Trophoblast cell (in vitro differentiated cells and primary cell): ENCODE measurements at regions not wholly inside any gene's neighbourhood (a gene's known extent, or its start where the extent isn't known, plus 50 kb on each side); places are given as distances from the start of the nearest gene placed in this dataset.

Source experiments
- DNase-seq, 2 donors: peaks; one replicate each; pipeline ENCODE4 v3.0.0-alpha.2; 2016
- H2AFZ ChIP-seq: 2 replicates; pipeline ENCODE4 v1.6.1; 2013; ENCODE audit warnings: low read length, moderate library complexity, mild to moderate bottlenecking; ENCODE audit not compliant: insufficient read depth, poor library complexity
- H2AK5ac ChIP-seq: 2 replicates; pipeline ENCODE4 v1.6.1; 2013; ENCODE audit warnings: mild to moderate bottlenecking, low read length
- H2BK120ac ChIP-seq: 2 replicates; pipeline ENCODE4 v1.6.1; 2013; ENCODE audit warnings: low read length, mild to moderate bottlenecking, moderate library complexity; ENCODE audit not compliant: insufficient read depth, poor library complexity
- H2BK12ac ChIP-seq: 2 replicates; pipeline ENCODE4 v1.6.1; 2013; ENCODE audit warnings: mild to moderate bottlenecking, low read length, moderate library complexity
- H2BK5ac ChIP-seq: 2 replicates; pipeline ENCODE4 v1.6.1; 2013; ENCODE audit warnings: low read length, low read depth, moderate library complexity, mild to moderate bottlenecking; ENCODE audit not compliant: poor library complexity
- H3K14ac ChIP-seq: 2 replicates; pipeline ENCODE4 v1.6.1; 2013; ENCODE audit warnings: mild to moderate bottlenecking, low read length
- H3K18ac ChIP-seq: 2 replicates; pipeline ENCODE4 v1.6.1; 2013; ENCODE audit warnings: mild to moderate bottlenecking, low read length
- H3K23ac ChIP-seq: 2 replicates; pipeline ENCODE4 v1.6.1; 2013; ENCODE audit warnings: low read length
- H3K27ac ChIP-seq: 2 replicates; pipeline ENCODE4 v1.5.1; 2013; ENCODE audit warnings: low read depth, mild to moderate bottlenecking, inconsistent platforms, low read length, moderate library complexity
- H3K27me3 ChIP-seq: 2 replicates; pipeline ENCODE4 v1.6.1; 2013; ENCODE audit warnings: inconsistent platforms, mild to moderate bottlenecking, low read length, moderate library complexity; ENCODE audit not compliant: insufficient read depth
- H3K36me3 ChIP-seq, 2 experiments: 1 replicate in 1 of 2; 2 replicates in 1 of 2; pipeline ENCODE4 v1.6.1; 2013; ENCODE audit warnings: low read length in 2 of 2, mild to moderate bottlenecking in 2 of 2, moderate library complexity in 1 of 2; ENCODE audit not compliant: insufficient read depth in 2 of 2, control insufficient read depth in 1 of 2
- H3K4ac ChIP-seq: 2 replicates; pipeline ENCODE4 v1.6.1; 2013; ENCODE audit warnings: low read depth, mild to moderate bottlenecking, low read length, moderate library complexity
- H3K4me1 ChIP-seq, 2 experiments: 1 replicate in 1 of 2; 2 replicates in 1 of 2; pipeline ENCODE4 v1.6.1; 2013; ENCODE audit warnings: low read length in 2 of 2, mild to moderate bottlenecking in 2 of 2, moderate library complexity in 1 of 2; ENCODE audit not compliant: insufficient read depth in 2 of 2, control insufficient read depth in 1 of 2
- H3K4me2 ChIP-seq: 2 replicates; pipeline ENCODE4 v1.6.1; 2013; ENCODE audit warnings: inconsistent platforms, mild to moderate bottlenecking, low read length, moderate library complexity
- H3K4me3 ChIP-seq: 2 replicates; pipeline ENCODE4 v1.5.1; 2013; ENCODE audit warnings: mild to moderate bottlenecking, low read depth, low read length, inconsistent platforms
- H3K79me1 ChIP-seq: one replicate; pipeline ENCODE4 v1.6.1; 2013; ENCODE audit warnings: low read length
- H3K79me2 ChIP-seq: 2 replicates; pipeline ENCODE4 v1.6.1; 2013; ENCODE audit warnings: low read length, mild to moderate bottlenecking; ENCODE audit not compliant: control insufficient read depth, insufficient read depth, poor library complexity
- H3K9ac ChIP-seq: 2 replicates; pipeline ENCODE4 v1.6.1; 2013; ENCODE audit warnings: mild to moderate bottlenecking, low read length
- H3K9me3 ChIP-seq: 2 replicates; pipeline ENCODE4 v1.6.1; 2013; ENCODE audit warnings: low read depth, mild to moderate bottlenecking, control low read depth, inconsistent platforms, low read length; ENCODE audit not compliant: insufficient read depth
- H4K12ac ChIP-seq: 2 replicates; pipeline ENCODE4 v1.6.1; 2013; ENCODE audit warnings: low read depth, mild to moderate bottlenecking, low read length, moderate library complexity
- H4K8ac ChIP-seq: 2 replicates; pipeline ENCODE4 v1.6.1; 2013; ENCODE audit warnings: low read depth, mild to moderate bottlenecking, low read length, moderate library complexity
- H4K91ac ChIP-seq: one replicate; pipeline ENCODE4 v1.6.1; 2013; ENCODE audit warnings: low read depth, mild to moderate bottlenecking, low read length, moderate library complexity
- WGBS: extraction: QIAGEN DNeasy Blood & Tissue Kit; methylation state at CpG from one replicate; pipeline ENCODE4 v1.1.7; 2013; ENCODE audit warnings: missing lambda C conversion rate; ENCODE audit not compliant: insufficient read length, insufficient coverage; ENCODE audit errors: extremely low coverage; 5-methylcytosine and 5-hydroxymethylcytosine counted together

DNA sequence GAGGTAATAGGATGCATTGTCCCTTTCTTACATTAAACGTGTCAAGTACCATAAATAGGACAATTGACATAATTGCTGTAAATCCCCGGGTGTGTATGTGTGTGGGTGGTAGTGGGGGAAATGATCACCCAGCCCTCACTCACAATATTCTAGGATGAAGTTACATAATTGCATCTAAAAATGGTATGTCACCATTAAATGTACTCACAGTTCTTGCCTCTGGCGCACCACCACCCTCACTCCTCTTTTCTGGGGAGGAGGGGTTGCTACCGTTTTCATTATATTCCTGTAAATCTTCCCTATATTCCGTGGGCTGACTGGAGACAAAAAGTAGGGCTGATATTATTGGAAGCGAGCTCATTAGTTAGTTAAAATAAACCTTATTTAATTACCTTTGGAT, 563.8 kb downstream of the TLR4 start:
- DNase-seq, result no peak
- no peak overlapping the region for H3K9ac ChIP-seq
- H3K4ac ChIP-seq, result no peak overlapping the region
- no peak overlapping the region for H4K8ac ChIP-seq
- H3K18ac ChIP-seq, result no peak overlapping the region
- no peak overlapping the region for H3K27ac ChIP-seq
- no peak overlapping the region for H3K4me3 ChIP-seq
- H3K14ac ChIP-seq, result no peak overlapping the region
- H4K12ac ChIP-seq, result no peak overlapping the region
- no peak overlapping the region for H2BK120ac ChIP-seq
- H2AK5ac ChIP-seq, result no peak overlapping the region
- WGBS, result no CpG with 5 or more reads among the region's 6 CpGs
- H3K79me1 ChIP-seq, result no peaks in the 10 kb centered on the region
- no peak overlapping the region for H4K91ac ChIP-seq
- H2BK5ac ChIP-seq, result no peak overlapping the region
- no peaks in the 10 kb centered on the region for H3K79me2 ChIP-seq
- H3K4me1 ChIP-seq, result peaks cover 0 to 2% of the 10 kb centered on the region in 2 experiments
- no peak overlapping the region for H2BK12ac ChIP-seq
- no peaks in the 10 kb centered on the region for H3K9me3 ChIP-seq
- no peaks in the 10 kb centered on the region for H3K36me3 ChIP-seq
- no peak overlapping the region for H3K23ac ChIP-seq
- H3K27me3 ChIP-seq, result no peaks in the 10 kb centered on the region
- no peak overlapping the region for H2AFZ ChIP-seq
- no peak overlapping the region for H3K4me2 ChIP-seq

GRCh38 chr9:118269623-118270022, 565.4 kb downstream of the TLR4 start:
- Histone ChIP-seq H3K18ac (no peak overlapping the region), H3K4ac (no peak overlapping the region), H3K36me3 (no peaks in the 10 kb centered on the region), H4K8ac (no peak overlapping the region), H3K4me3 (no peak overlapping the region), H3K9me3 (no peaks in the 10 kb centered on the region), H2AK5ac (no peak overlapping the region), H2AFZ (no peak overlapping the region), H3K79me2 (no peaks in the 10 kb centered on the region), H2BK5ac (no peak overlapping the region), H3K9ac (no peak overlapping the region), H3K14ac (no peak overlapping the region), H4K91ac (no peak overlapping the region), H3K27me3 (no peaks in the 10 kb centered on the region), H2BK120ac (no peak overlapping the region), H2BK12ac (no peak overlapping the region), H4K12ac (no peak overlapping the region), H3K4me2 (no peak overlapping the region), H3K4me1 (no peaks in the 10 kb centered on the region), H3K27ac (no peak overlapping the region), H3K23ac (no peak overlapping the region), H3K79me1 (no peaks in the 10 kb centered on the region)
- DNase-seq, result no peak
- no CpG with 5 or more reads among the region's 3 CpGs for WGBS

DNA sequence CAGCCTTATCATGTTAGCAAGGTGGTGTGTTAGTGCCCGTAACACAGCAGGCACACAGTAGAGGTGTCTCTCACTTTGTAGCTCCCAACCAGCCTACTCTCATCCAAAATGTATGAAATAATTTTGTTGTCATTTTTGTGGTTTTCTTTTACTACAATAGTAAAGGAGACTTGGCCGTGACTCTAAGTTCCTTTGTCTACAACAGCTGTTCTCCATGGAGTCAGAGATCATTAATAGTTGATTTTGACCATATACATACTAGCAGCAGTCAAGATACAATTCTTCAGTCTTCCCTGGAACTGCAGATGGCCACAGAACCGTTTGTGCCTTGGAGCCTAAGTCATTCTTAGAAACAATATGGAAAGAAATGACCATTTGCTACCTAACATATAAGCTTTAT, 567.1 kb downstream of the TLR4 start:
- Histone ChIP-seq H3K27me3 (no peaks in the 10 kb centered on the region), H4K91ac (no peak overlapping the region), H3K9ac (no peak overlapping the region), H3K4me3 (no peak overlapping the region), H3K18ac (no peak overlapping the region), H3K9me3 (no peaks in the 10 kb centered on the region), H2BK120ac (no peak overlapping the region), H3K27ac (no peak overlapping the region), H3K23ac (no peak overlapping the region), H3K79me1 (no peaks in the 10 kb centered on the region), H4K12ac (no peak overlapping the region), H2BK12ac (no peak overlapping the region), H4K8ac (no peak overlapping the region), H3K36me3 (no peaks in the 10 kb centered on the region), H3K4me1 (no peaks in the 10 kb centered on the region), H3K4ac (no peak overlapping the region), H2AK5ac (no peak overlapping the region), H2AFZ (no peak overlapping the region), H3K14ac (no peak overlapping the region), H3K4me2 (no peak overlapping the region), H3K79me2 (no peaks in the 10 kb centered on the region), H2BK5ac (no peak overlapping the region)
- DNase-seq, result no peak
- WGBS, result no CpG with 5 or more reads among the region's 3 CpGs

DNA sequence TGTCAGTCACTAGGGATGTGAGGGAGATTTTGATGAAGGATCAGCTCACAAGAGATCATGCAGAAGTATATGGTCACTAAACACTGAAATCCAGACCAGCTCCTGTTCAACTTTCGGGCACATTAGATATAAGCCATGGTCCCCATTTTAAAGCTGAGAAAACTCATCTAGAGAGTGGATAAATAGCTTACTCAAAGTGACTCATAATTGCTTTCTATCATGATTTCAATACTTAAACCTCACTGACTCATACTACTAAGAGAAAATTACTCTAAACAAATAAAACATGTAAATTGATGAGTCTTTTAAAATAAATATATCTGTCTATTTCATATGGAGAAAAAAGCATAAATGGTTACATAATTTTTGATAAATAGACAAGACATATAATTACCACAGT, 567.7 kb downstream of the TLR4 start:
- Histone ChIP-seq H4K91ac (no peak overlapping the region), H3K27me3 (no peaks in the 10 kb centered on the region), H3K36me3 (no peaks in the 10 kb centered on the region), H3K18ac (no peak overlapping the region), H2BK12ac (no peak overlapping the region), H3K4me3 (no peak overlapping the region), H2BK5ac (no peak overlapping the region), H3K4me1 (no peaks in the 10 kb centered on the region), H2AFZ (no peak overlapping the region), H3K4ac (no peak overlapping the region), H3K9ac (no peak overlapping the region), H2AK5ac (no peak overlapping the region), H4K8ac (no peak overlapping the region), H3K4me2 (no peak overlapping the region), H3K23ac (no peak overlapping the region), H2BK120ac (no peak overlapping the region), H3K79me1 (no peaks in the 10 kb centered on the region), H4K12ac (no peak overlapping the region), H3K27ac (no peak overlapping the region), H3K14ac (no peak overlapping the region), H3K9me3 (no peaks in the 10 kb centered on the region), H3K79me2 (no peaks in the 10 kb centered on the region)
- DNase-seq, result no peak
- no CpG with 5 or more reads among the region's 1 CpG for WGBS

- no peaks in the 10 kb centered on the region for H3K4me1 ChIP-seq
- H3K9me3 ChIP-seq, result no peaks in the 10 kb centered on the region
- no peak overlapping the region for H2AFZ ChIP-seq
- H4K12ac ChIP-seq, result no peak overlapping the region
- H3K27me3 ChIP-seq, result no peaks in the 10 kb centered on the region
- no peak overlapping the region for H3K9ac ChIP-seq
- H3K27ac ChIP-seq, result no peak overlapping the region
- H3K14ac ChIP-seq, result no peak overlapping the region
- no peak overlapping the region for H2AK5ac ChIP-seq
- no peak overlapping the region for H3K4me3 ChIP-seq
- H4K8ac ChIP-seq, result no peak overlapping the region
- no peak overlapping the region for H3K4ac ChIP-seq
- H3K23ac ChIP-seq, result no peak overlapping the region
- no peak overlapping the region for H2BK12ac ChIP-seq
- H4K91ac ChIP-seq, result no peak overlapping the region
- no peaks in the 10 kb centered on the region for H3K79me1 ChIP-seq
- H2BK120ac ChIP-seq, result no peak overlapping the region
- H3K36me3 ChIP-seq, result no peaks in the 10 kb centered on the region
- H3K4me2 ChIP-seq, result no peak overlapping the region
- no peak overlapping the region for H2BK5ac ChIP-seq
- DNase-seq, result no peak
- H3K79me2 ChIP-seq, result no peaks in the 10 kb centered on the region
- H3K18ac ChIP-seq, result no peak overlapping the region
Observed at GRCh38 chr9:118273048-118273447, 568.8 kb downstream of the TLR4 start.
